Stimulated activated naive CD8-positive, alpha-beta T cell treated with anti-CD3 and anti-CD28 coated beads, Interleukin-15, Interleukin-2, amounts not matched to agents 100 U/mL and 50 U/mL, for 24 hours (primary cell): ENCODE measurements at regions not wholly inside any gene's neighbourhood (a gene's known extent, or its start where the extent isn't known, plus 50 kb on each side); places are given as distances from the start of the nearest gene placed in this dataset.
"Not testable (repeated sequence)": the region's sequence is repeated elsewhere in the genome, so short reads cannot be mapped to it uniquely, and the experiment has no call there.

Experiments
- ATAC-seq: fragments of 150-1000 bp; cut with Tn5 transposase; one replicate; pipeline ENCODE4 v1.10.0; 2021
- DNase-seq: peaks from one replicate; pipeline ENCODE4 v3.0.0; 2021

GRCh38 chr7:28328822-28329660 lies 83.3 kb upstream of the CREB5 start:
- ATAC-seq (no peak), DNase-seq (no peak)

- DNase-seq: peak; percentile 14
Observed at GRCh38 chr7:28329661-28330363, 82.5 kb upstream of the CREB5 start.

GRCh38 chr7:28330384-28331070 lies 81.8 kb upstream of the CREB5 start:
- DNase-seq: no peak

More at GRCh38 chr7:28329661-28330363, 82.5 kb upstream of the CREB5 start:
- ATAC-seq: peak; percentile 55

GRCh38 chr7:28332046-28332445 lies 80.3 kb upstream of the CREB5 start:
- no peak for ATAC-seq
- DNase-seq: no peak

More at GRCh38 chr7:28330384-28331070, 81.8 kb upstream of the CREB5 start:
- ATAC-seq: no peak

- ATAC-seq, DNase-seq: not testable (repeated sequence)
Observed at GRCh38 chr7:28333548-28333947, 78.8 kb upstream of the CREB5 start.

DNA sequence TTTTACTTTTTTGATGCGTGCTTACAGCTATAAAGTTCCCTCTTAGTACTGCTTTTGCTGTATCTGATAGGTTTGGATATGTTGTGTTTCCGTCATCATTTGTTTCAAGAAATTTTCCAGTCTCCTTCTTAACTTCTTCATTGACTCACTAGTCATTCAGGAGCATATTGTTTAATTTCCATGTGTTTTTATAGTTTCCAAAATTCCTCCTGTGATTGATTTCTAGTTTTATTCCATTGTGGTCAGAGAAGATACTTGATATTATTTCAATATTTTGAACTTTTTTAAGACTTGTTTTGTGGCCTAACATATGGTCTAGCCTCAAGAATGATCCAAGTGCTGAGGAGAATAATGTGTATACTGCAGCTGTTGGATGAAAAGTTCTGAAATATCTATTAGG lies 75.5 kb upstream of the CREB5 start:
- DNase-seq: no peak
- ATAC-seq: no peak

GRCh38 chr7:28338041-28338440 lies 74.3 kb upstream of the CREB5 start:
- no peak for ATAC-seq
- DNase-seq: no peak

- ATAC-seq (no peak), DNase-seq (no peak)
Observed at GRCh38 chr7:28343462-28343861, 68.9 kb upstream of the CREB5 start.

- no peak for ATAC-seq
- DNase-seq: no peak
Observed at GRCh38 chr7:28346256-28346655, 66.1 kb upstream of the CREB5 start.

DNA sequence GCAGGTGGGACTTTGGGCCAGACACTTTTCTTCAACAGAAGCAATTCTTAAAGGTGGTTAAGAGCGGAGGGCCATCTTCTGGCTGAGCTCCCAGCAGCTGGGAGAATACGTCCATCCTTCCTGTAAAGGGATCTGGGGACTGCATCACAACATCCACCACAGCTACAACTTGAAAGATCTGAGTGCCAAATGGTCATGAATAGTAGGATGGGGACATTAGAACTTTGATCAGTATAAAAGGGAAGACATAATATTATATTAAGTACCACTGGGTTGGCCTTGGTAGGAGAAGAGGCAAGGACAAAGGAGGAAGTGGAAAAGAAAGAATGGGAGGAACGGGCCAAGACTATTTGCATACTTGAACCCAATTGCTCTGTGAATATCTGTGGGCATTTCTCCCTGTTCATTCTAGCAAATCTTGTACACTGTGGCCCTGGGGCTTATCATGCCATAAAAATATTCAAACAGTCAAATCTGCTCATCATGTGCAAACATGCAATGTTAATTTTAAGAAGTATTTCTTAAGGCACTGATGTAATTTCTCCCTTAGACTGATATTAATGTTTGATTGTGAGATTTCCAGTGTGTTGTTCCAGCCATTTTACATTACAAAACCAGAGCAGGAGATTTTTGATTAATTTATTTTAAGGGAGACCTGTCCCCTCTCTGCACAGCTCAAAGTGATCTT lies 65.5 kb upstream of the CREB5 start:
- no peak for DNase-seq
- no peak for ATAC-seq

GRCh38 chr7:28347475-28348318 lies 64.6 kb upstream of the CREB5 start:
- DNase-seq (no peak), ATAC-seq (no peak)

GRCh38 chr7:28348636-28349035 lies 63.7 kb upstream of the CREB5 start:
- DNase-seq (no peak), ATAC-seq (no peak)

DNA sequence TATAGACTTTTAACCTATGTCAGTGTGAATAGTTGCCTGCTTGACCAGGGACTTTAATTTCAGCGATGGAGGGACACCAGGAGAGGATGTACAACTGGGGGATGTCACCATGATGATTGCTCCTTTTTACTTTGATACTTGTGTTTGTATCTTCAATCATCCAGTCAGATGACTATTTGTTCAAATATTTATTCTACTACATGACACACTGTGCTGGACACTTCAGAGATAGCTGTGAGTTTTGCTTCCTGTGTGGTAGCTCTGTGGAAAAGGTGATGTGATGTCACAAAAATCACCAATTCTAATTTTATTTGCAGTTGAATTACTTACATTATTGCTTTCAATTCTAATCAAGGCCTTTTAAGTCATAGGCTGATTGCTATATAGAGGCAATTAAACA lies 62.7 kb upstream of the CREB5 start:
- DNase-seq: no peak
- ATAC-seq: no peak

GRCh38 chr7:28350662-28351061 lies 61.7 kb upstream of the CREB5 start:
- DNase-seq (no peak), ATAC-seq (no peak)

GRCh38 chr7:28351450-28351849 lies 60.9 kb upstream of the CREB5 start:
- DNase-seq (no peak), ATAC-seq (no peak)

- no peak for DNase-seq
- no peak for ATAC-seq
Observed at GRCh38 chr7:28354601-28355402, 57.5 kb upstream of the CREB5 start.

- DNase-seq: no peak
- ATAC-seq: no peak
Observed at GRCh38 chr7:28355635-28356319, 56.5 kb upstream of the CREB5 start.

GRCh38 chr7:28356619-28357018 lies 55.7 kb upstream of the CREB5 start:
- DNase-seq (no peak), ATAC-seq (no peak)

DNA sequence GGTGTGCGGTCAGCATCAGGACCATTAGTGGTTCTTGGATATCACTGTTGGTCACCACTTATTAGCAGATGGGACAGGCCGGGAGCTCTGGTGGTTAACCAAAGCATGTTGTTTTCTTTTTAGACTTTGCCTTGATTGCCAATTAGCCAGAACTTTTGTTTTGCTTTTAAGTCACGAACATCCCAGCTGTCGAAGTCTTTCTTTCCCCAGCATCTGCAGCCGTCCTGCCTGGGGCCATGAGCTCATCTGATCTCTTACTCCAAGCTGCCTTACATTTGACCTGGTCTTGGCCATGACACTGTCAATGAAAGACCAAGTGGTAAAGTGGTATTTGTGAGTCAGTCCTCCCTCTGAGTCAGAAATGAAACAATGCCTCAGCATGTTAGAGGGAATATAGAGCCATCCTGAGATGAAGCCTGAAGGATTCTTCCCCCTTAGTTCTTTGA lies 53.9 kb upstream of the CREB5 start:
- DNase-seq: no peak
- peak; percentile 55 for ATAC-seq

DNA sequence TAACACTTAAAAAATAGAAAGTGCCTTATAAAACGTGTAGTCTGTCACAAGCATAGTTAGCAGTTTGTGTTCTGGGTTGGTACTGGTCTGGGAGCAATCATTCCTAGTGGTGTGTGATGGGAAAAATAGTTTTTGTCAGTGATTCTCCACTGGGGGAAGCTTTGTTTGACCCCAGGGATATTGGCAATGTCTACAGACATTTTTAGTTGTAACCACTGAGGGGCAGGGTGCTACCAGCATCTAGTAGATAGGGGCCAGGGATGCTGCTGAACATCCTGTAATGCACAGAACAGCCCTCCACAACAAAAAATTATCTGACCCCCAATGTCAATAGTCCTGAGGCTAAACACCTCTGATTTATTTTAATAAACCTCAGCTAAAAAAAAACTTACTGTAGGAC lies 51.6 kb upstream of the CREB5 start:
- ATAC-seq (no peak), DNase-seq (no peak)
